ENCODE measurements at regions not wholly inside any gene's neighbourhood (a gene's known extent, or its start where the extent isn't known, plus 50 kb on each side); places are given as distances from the start of the nearest gene placed in this dataset.

- DNase-seq (ENCODE audit: low spot score) = no peak
- 89% methylated on average over 16 of the region's 16 CpGs for WGBS
- Histone ChIP-seq H3K27ac (ENCODE audit: low read depth in 1 of 2, low read length in 2 of 2) (no peak overlapping the region), H3K4me3 (ENCODE audit: low read depth in 1 of 3, low read length in 3 of 3) (no peak overlapping the region), H3K36me3 (ENCODE audit: control insufficient read depth in 4 of 4, insufficient read depth in 3 of 4, low read depth in 1 of 4, low read length in 3 of 4) (no peaks in the 10 kb centered on the region), H3K27me3 (ENCODE audit: control insufficient read depth in 4 of 4, insufficient read depth in 4 of 4, low read length in 3 of 4) (peaks cover 0 to 3% (median 0%) of the 10 kb centered on the region in 4 donors), H3K4me1 (ENCODE audit: control insufficient read depth in 4 of 4, insufficient read depth in 4 of 4, low read length in 3 of 4) (no peaks in the 10 kb centered on the region), H3K9ac (ENCODE audit: low read depth in 1 of 2, low read length in 2 of 2) (no peak overlapping the region), H3K9me3 (ENCODE audit: control insufficient read depth in 4 of 4, low read length in 3 of 4) (no peaks in the 10 kb centered on the region)
- no peak for TF ChIP-seq YY1 (IDR thresholded peaks at IDR 0.05)
- no peak for TF ChIP-seq GABPA (IDR thresholded peaks at IDR 0.05 in 1 of 2, conservative IDR thresholded peaks at IDR 0.05 in 1 of 2)
- TF ChIP-seq EGR1 (IDR thresholded peaks at IDR 0.05; ENCODE audit: low read depth in 2 of 2) = no peak
Measured at GRCh38 chr10:2893991-2894390, 173.4 kb upstream of the PFKP start.

GRCh38 chr10:2893158-2893845 lies 174.0 kb upstream of the PFKP start:
- no peaks in the 10 kb centered on the region for H3K9me3 ChIP-seq (ENCODE audit: control insufficient read depth in 4 of 4, low read length in 3 of 4)
- no peak for TF ChIP-seq CTCF (IDR thresholded peaks at IDR 0.05; ENCODE audit: low read depth, low read length, missing input control)
- no peak for TF ChIP-seq ATF3 (IDR thresholded peaks at IDR 0.05)
- no peak for TF ChIP-seq FOXA1 (IDR thresholded peaks at IDR 0.05)
- no peaks in the 10 kb centered on the region for H3K36me3 ChIP-seq (ENCODE audit: control insufficient read depth in 4 of 4, insufficient read depth in 3 of 4, low read depth in 1 of 4, low read length in 3 of 4)
- WGBS = 87% methylated on average over 21 of the region's 21 CpGs
- no peaks in the 10 kb centered on the region for H3K4me1 ChIP-seq (ENCODE audit: control insufficient read depth in 4 of 4, insufficient read depth in 4 of 4, low read length in 3 of 4)
- H3K9ac ChIP-seq (ENCODE audit: low read depth in 1 of 2, low read length in 2 of 2) = no peak overlapping the region
- peaks cover 0 to 3% (median 0%) of the 10 kb centered on the region in 4 donors for H3K27me3 ChIP-seq (ENCODE audit: control insufficient read depth in 4 of 4, insufficient read depth in 4 of 4, low read length in 3 of 4)
- DNase-seq (ENCODE audit: low spot score) = no peak
- no peak overlapping the region for H3K27ac ChIP-seq (ENCODE audit: low read depth in 1 of 2, low read length in 2 of 2)
- H3K4me3 ChIP-seq (ENCODE audit: low read depth in 1 of 3, low read length in 3 of 3) = no peak overlapping the region

- 86% methylated on average over 5 of the region's 5 CpGs for WGBS
- no peak overlapping the region for H3K27ac ChIP-seq (ENCODE audit: low read depth in 1 of 2, low read length in 2 of 2)
- no peaks in the 10 kb centered on the region for H3K9me3 ChIP-seq (ENCODE audit: control insufficient read depth in 4 of 4, low read length in 3 of 4)
- TF ChIP-seq RXRA (IDR thresholded peaks at IDR 0.05) = no peak
- H3K4me3 ChIP-seq (ENCODE audit: low read depth in 1 of 3, low read length in 3 of 3) = no peak overlapping the region
- no peaks in the 10 kb centered on the region for H3K36me3 ChIP-seq (ENCODE audit: control insufficient read depth in 4 of 4, insufficient read depth in 3 of 4, low read depth in 1 of 4, low read length in 3 of 4)
- H3K4me1 ChIP-seq (ENCODE audit: control insufficient read depth in 4 of 4, insufficient read depth in 4 of 4, low read length in 3 of 4) = no peaks in the 10 kb centered on the region
- H3K9ac ChIP-seq (ENCODE audit: low read depth in 1 of 2, low read length in 2 of 2) = no peak overlapping the region
- DNase-seq (ENCODE audit: low spot score) = no peak
- no peaks in the 10 kb centered on the region for H3K27me3 ChIP-seq (ENCODE audit: control insufficient read depth in 4 of 4, insufficient read depth in 4 of 4, low read length in 3 of 4)
Measured at GRCh38 chr10:2891770-2892124, 175.6 kb upstream of the PFKP start.

- no peaks in the 10 kb centered on the region for H3K9me3 ChIP-seq (ENCODE audit: control insufficient read depth in 4 of 4, low read length in 3 of 4)
- 58% methylated on average over 14 of the region's 14 CpGs for WGBS
- TF ChIP-seq ZBTB33 (IDR thresholded peaks at IDR 0.05) (no peak), GABPA (IDR thresholded peaks at IDR 0.05 in 1 of 2, conservative IDR thresholded peaks at IDR 0.05 in 1 of 2) (no peak), RXRA (IDR thresholded peaks at IDR 0.05) (no peak), EGR1 (IDR thresholded peaks at IDR 0.05; ENCODE audit: low read depth in 2 of 2) (no peak), FOXA2 (IDR thresholded peaks at IDR 0.05) (no peak), SP1 (IDR thresholded peaks at IDR 0.05) (no peak), NR2F2 (IDR thresholded peaks at IDR 0.05) (no peak), HNF4G (IDR thresholded peaks at IDR 0.05) (no peak), YY1 (IDR thresholded peaks at IDR 0.05) (no peak), RAD21 (IDR thresholded peaks at IDR 0.05) (no peak), FOXA1 (IDR thresholded peaks at IDR 0.05) (no peak), TAF1 (conservative IDR thresholded peaks at IDR 0.05) (no peak), ATF3 (IDR thresholded peaks at IDR 0.05) (no peak), HNF4A (conservative IDR thresholded peaks at IDR 0.05) (no peak), MAX (IDR thresholded peaks at IDR 0.05) (no peak)
Measured at GRCh38 chr10:2891073-2891769, 176.1 kb upstream of the PFKP start.

More at GRCh38 chr10:2891073-2891769, 176.1 kb upstream of the PFKP start:
- Histone ChIP-seq H3K36me3 (ENCODE audit: control insufficient read depth in 4 of 4, insufficient read depth in 3 of 4, low read depth in 1 of 4, low read length in 3 of 4) (no peaks in the 10 kb centered on the region), H3K4me1 (ENCODE audit: control insufficient read depth in 4 of 4, insufficient read depth in 4 of 4, low read length in 3 of 4) (no peaks in the 10 kb centered on the region), H3K27me3 (ENCODE audit: control insufficient read depth in 4 of 4, insufficient read depth in 4 of 4, low read length in 3 of 4) (no peaks in the 10 kb centered on the region), H3K9ac (ENCODE audit: low read depth in 1 of 2, low read length in 2 of 2) (no peak overlapping the region), H3K27ac (ENCODE audit: low read depth in 1 of 2, low read length in 2 of 2) (no peak overlapping the region), H3K4me3 (ENCODE audit: low read depth in 1 of 3, low read length in 3 of 3) (no peak overlapping the region)
- no peak for DNase-seq (ENCODE audit: low spot score)
